ENCODE measurements at regions not wholly inside any gene's neighbourhood (a gene's known extent, or its start where the extent isn't known, plus 50 kb on each side); places are given as distances from the start of the nearest gene placed in this dataset.
A peak's percentile ranks its signal among the peaks of the same experiment; 100 is the strongest.

GRCh38 chr20:24782801-24783630 lies 166.1 kb upstream of the CST7 start:
- H3K4me1 Mint-ChIP-seq: no peaks in the 10 kb centered on the region
- no peaks in the 10 kb centered on the region for H3K27me3 ChIP-seq (ENCODE audit: control insufficient read depth, insufficient read depth, low read length)

DNA sequence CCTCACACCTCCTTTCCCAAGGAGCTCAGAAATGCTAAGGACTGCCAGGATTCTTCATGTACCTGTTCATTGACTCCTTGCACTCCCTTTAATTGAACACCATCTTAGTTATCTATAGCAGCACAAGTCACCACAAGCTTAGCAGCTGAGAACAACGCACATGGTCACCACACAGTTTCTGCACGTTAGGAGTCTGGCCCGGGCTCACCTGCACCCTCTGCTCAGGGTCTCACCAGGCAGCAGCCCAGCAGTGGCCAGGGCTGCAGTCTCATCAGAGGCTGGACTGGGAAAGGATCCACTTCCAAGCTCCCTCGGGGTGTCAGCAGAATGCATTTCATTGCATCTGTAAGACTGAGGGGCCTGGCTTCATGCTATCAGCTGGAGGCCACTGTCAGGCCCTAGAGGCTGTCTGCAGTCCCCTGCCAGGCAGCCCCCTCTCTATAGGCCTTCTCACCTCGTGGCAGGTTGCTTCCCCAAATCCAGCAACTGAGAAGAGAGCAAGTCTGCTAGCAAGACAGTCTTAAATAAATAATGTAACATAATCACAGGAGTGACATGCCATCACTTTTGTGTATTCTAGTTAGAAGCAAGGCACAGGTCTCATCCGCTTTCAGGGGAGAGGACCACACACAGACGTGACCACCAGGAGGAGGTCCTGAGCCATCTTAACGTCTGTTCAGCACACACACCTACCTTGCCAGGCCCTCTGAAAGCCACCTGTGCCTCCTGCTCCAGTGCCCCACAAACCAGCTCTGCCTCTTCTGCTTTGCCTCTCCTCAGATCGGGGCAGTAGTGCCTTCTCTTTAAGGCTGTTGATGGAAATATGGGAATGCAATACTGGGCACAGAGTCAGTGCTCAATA lies 165.2 kb upstream of the CST7 start:
- no peaks in the 10 kb centered on the region for H3K36me3 ChIP-seq (ENCODE audit: control insufficient read depth, insufficient read depth, low read length)
- Mint-ChIP-seq H3K9me3 (peaks cover 0 to 2% (median 0%) of the 10 kb centered on the region in 7 donors), H3K27me3 (peaks cover 11% of the 10 kb centered on the region), H3K27ac (peak overlapping the region in 1 of 3 donors; percentile 26), H3K4me1 (no peaks in the 10 kb centered on the region), H3K36me3 (no peaks in the 10 kb centered on the region), H3K4me3 (no peak overlapping the region)
- no peaks in the 10 kb centered on the region for H3K27me3 ChIP-seq (ENCODE audit: control insufficient read depth, insufficient read depth, low read length)
- no peak for ATAC-seq (ENCODE audit: low read depth in 2 of 2)
- peak in 1 of 3 donors; percentile 5 for DNase-seq
- H3K4me3 ChIP-seq (ENCODE audit: low read depth, low read length): no peak overlapping the region
- H3K27ac ChIP-seq (ENCODE audit: insufficient read depth, low read length, poor library complexity, severe bottlenecking): no peak overlapping the region
- H3K9me3 ChIP-seq (ENCODE audit: control insufficient read depth in 2 of 2, low read length in 2 of 2): no peaks in the 10 kb centered on the region
- no peaks in the 10 kb centered on the region for H3K4me1 ChIP-seq (ENCODE audit: control insufficient read depth, insufficient read depth, low read length, poor library complexity, severe bottlenecking)

More at GRCh38 chr20:24782801-24783630, 166.1 kb upstream of the CST7 start:
- DNase-seq (no peak), ATAC-seq (ENCODE audit: low read depth in 2 of 2) (no peak)
- H3K4me3 Mint-ChIP-seq: no peak overlapping the region
- peaks cover 8% of the 10 kb centered on the region for H3K27me3 Mint-ChIP-seq
- Histone ChIP-seq H3K4me3 (ENCODE audit: low read depth, low read length) (no peak overlapping the region), H3K9me3 (ENCODE audit: control insufficient read depth in 2 of 2, low read length in 2 of 2) (no peaks in the 10 kb centered on the region), H3K4me1 (ENCODE audit: control insufficient read depth, insufficient read depth, low read length, poor library complexity, severe bottlenecking) (no peaks in the 10 kb centered on the region), H3K36me3 (ENCODE audit: control insufficient read depth, insufficient read depth, low read length) (no peaks in the 10 kb centered on the region), H3K27ac (ENCODE audit: insufficient read depth, low read length, poor library complexity, severe bottlenecking) (no peak overlapping the region)
- H3K9me3 Mint-ChIP-seq: peaks cover 0 to 2% (median 0%) of the 10 kb centered on the region in 7 donors
- H3K27ac Mint-ChIP-seq: no peak overlapping the region
- no peaks in the 10 kb centered on the region for H3K36me3 Mint-ChIP-seq

DNA sequence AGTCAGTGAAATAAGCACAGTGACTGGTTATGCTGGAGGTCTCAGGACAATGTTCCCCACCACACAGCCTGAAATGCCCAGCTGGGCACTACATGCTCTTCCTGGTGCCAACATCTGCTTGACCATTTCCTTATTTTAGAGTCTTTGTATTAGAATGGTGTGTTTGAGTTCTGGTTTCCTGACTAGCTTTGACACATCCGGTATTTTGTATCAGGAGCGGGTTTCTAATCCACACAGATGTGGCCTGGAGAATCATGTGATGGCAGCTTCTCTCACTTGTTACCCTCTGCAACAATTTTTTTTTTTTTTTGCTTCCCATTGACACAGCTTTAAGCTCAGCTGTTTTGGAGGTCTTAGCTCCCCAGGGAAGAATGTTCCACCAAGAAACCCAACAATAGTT lies 164.5 kb upstream of the CST7 start:
- Histone ChIP-seq H3K4me1 (ENCODE audit: control insufficient read depth, insufficient read depth, low read length, poor library complexity, severe bottlenecking) (no peaks in the 10 kb centered on the region), H3K4me3 (ENCODE audit: low read depth, low read length) (no peak overlapping the region), H3K27ac (ENCODE audit: insufficient read depth, low read length, poor library complexity, severe bottlenecking) (no peak overlapping the region), H3K9me3 (ENCODE audit: control insufficient read depth in 2 of 2, low read length in 2 of 2) (no peaks in the 10 kb centered on the region), H3K27me3 (ENCODE audit: control insufficient read depth, insufficient read depth, low read length) (no peaks in the 10 kb centered on the region), H3K36me3 (ENCODE audit: control insufficient read depth, insufficient read depth, low read length) (no peaks in the 10 kb centered on the region)
- Mint-ChIP-seq H3K36me3 (no peaks in the 10 kb centered on the region), H3K4me1 (no peaks in the 10 kb centered on the region), H3K27ac (no peak overlapping the region), H3K27me3 (peaks cover 12% of the 10 kb centered on the region), H3K4me3 (no peak overlapping the region), H3K9me3 (peaks cover 0 to 2% (median 0%) of the 10 kb centered on the region in 7 donors)
- ATAC-seq (ENCODE audit: low read depth in 2 of 2) (no peak), DNase-seq (no peak)

GRCh38 chr20:24785141-24786110 lies 163.6 kb upstream of the CST7 start:
- Mint-ChIP-seq H3K4me3 (no peak overlapping the region), H3K9me3 (peaks cover 0 to 2% (median 0%) of the 10 kb centered on the region in 7 donors), H3K4me1 (no peaks in the 10 kb centered on the region), H3K36me3 (no peaks in the 10 kb centered on the region), H3K27me3 (peaks cover 12% of the 10 kb centered on the region), H3K27ac (no peak overlapping the region)
- H3K27ac ChIP-seq (ENCODE audit: insufficient read depth, low read length, poor library complexity, severe bottlenecking): no peak overlapping the region
- no peaks in the 10 kb centered on the region for H3K36me3 ChIP-seq (ENCODE audit: control insufficient read depth, insufficient read depth, low read length)
- H3K4me3 ChIP-seq (ENCODE audit: low read depth, low read length): no peak overlapping the region
- H3K9me3 ChIP-seq (ENCODE audit: control insufficient read depth in 2 of 2, low read length in 2 of 2): no peaks in the 10 kb centered on the region
- DNase-seq (no peak), ATAC-seq (ENCODE audit: low read depth in 2 of 2) (no peak)
- H3K27me3 ChIP-seq (ENCODE audit: control insufficient read depth, insufficient read depth, low read length): no peaks in the 10 kb centered on the region
- H3K4me1 ChIP-seq (ENCODE audit: control insufficient read depth, insufficient read depth, low read length, poor library complexity, severe bottlenecking): no peaks in the 10 kb centered on the region

- no peaks in the 10 kb centered on the region for H3K36me3 ChIP-seq (ENCODE audit: control insufficient read depth, insufficient read depth, low read length)
- H3K9me3 ChIP-seq (ENCODE audit: control insufficient read depth in 2 of 2, low read length in 2 of 2): no peaks in the 10 kb centered on the region
- Mint-ChIP-seq H3K4me1 (no peaks in the 10 kb centered on the region), H3K27me3 (peaks cover 13% of the 10 kb centered on the region), H3K36me3 (no peaks in the 10 kb centered on the region), H3K4me3 (no peak overlapping the region), H3K9me3 (peaks cover 0 to 2% (median 0%) of the 10 kb centered on the region in 7 donors), H3K27ac (no peak overlapping the region)
- H3K4me3 ChIP-seq (ENCODE audit: low read depth, low read length): no peak overlapping the region
- ATAC-seq (ENCODE audit: low read depth in 2 of 2): no peak
- no peaks in the 10 kb centered on the region for H3K4me1 ChIP-seq (ENCODE audit: control insufficient read depth, insufficient read depth, low read length, poor library complexity, severe bottlenecking)
- DNase-seq: no peak
- H3K27me3 ChIP-seq (ENCODE audit: control insufficient read depth, insufficient read depth, low read length): no peaks in the 10 kb centered on the region
- no peak overlapping the region for H3K27ac ChIP-seq (ENCODE audit: insufficient read depth, low read length, poor library complexity, severe bottlenecking)
Measured at GRCh38 chr20:24786111-24786495, 163.0 kb upstream of the CST7 start.

DNA sequence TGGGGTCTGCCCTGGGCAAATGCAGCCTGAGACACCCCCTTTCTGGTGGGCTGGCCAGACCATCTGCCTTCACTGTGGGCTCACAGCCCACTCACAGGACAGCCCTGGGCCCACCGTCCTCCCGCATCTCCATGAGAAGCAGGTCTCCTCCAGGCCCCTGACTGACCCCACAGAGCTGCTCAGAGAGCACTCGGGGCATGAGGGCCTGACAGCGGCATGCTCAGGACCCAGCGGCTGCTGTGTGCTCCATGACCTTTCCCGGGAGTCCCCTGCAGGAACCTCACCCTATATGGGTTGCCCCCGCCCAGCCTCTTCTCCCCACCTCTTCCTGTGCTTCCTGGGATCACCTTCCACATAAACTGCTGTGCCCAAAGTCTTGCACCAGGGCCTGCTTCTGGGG lies 162.4 kb upstream of the CST7 start:
- H3K27me3 ChIP-seq (ENCODE audit: control insufficient read depth, insufficient read depth, low read length): no peaks in the 10 kb centered on the region
- Mint-ChIP-seq H3K27ac (no peak overlapping the region), H3K4me3 (no peak overlapping the region), H3K27me3 (peaks cover 17% of the 10 kb centered on the region), H3K36me3 (no peaks in the 10 kb centered on the region), H3K9me3 (peaks cover 0 to 4% (median 0%) of the 10 kb centered on the region in 7 donors), H3K4me1 (no peaks in the 10 kb centered on the region)
- no peak overlapping the region for H3K27ac ChIP-seq (ENCODE audit: insufficient read depth, low read length, poor library complexity, severe bottlenecking)
- DNase-seq (no peak), ATAC-seq (ENCODE audit: low read depth in 2 of 2) (no peak)
- H3K4me1 ChIP-seq (ENCODE audit: control insufficient read depth, insufficient read depth, low read length, poor library complexity, severe bottlenecking): no peaks in the 10 kb centered on the region
- H3K9me3 ChIP-seq (ENCODE audit: control insufficient read depth in 2 of 2, low read length in 2 of 2): no peaks in the 10 kb centered on the region
- no peaks in the 10 kb centered on the region for H3K36me3 ChIP-seq (ENCODE audit: control insufficient read depth, insufficient read depth, low read length)
- H3K4me3 ChIP-seq (ENCODE audit: low read depth, low read length): no peak overlapping the region

DNA sequence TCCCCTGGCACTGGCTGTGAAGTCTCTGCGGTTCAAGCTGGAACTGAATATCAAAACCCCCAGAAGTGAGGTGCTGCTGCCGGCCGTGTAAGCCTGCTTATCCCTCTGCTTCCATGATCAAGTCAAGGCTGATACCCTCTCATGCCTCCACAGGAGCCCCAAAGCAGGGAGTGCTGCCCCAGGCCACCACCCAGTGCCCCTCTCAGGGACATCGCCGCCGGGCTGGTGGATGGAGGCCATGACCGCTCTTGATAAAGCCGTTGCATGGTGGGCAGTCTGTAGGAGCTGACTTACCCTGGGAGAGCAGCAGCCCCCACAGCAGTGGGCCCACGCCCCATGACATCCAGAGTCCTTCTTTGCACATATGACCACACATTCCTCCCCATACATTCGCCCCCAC lies 162.0 kb upstream of the CST7 start:
- Histone ChIP-seq H3K4me3 (ENCODE audit: low read depth, low read length) (no peak overlapping the region), H3K4me1 (ENCODE audit: control insufficient read depth, insufficient read depth, low read length, poor library complexity, severe bottlenecking) (no peaks in the 10 kb centered on the region), H3K36me3 (ENCODE audit: control insufficient read depth, insufficient read depth, low read length) (no peaks in the 10 kb centered on the region), H3K27ac (ENCODE audit: insufficient read depth, low read length, poor library complexity, severe bottlenecking) (no peak overlapping the region), H3K27me3 (ENCODE audit: control insufficient read depth, insufficient read depth, low read length) (no peaks in the 10 kb centered on the region), H3K9me3 (ENCODE audit: control insufficient read depth in 2 of 2, low read length in 2 of 2) (no peaks in the 10 kb centered on the region)
- no peak overlapping the region for H3K27ac Mint-ChIP-seq
- DNase-seq (no peak), ATAC-seq (ENCODE audit: low read depth in 2 of 2) (no peak)
- H3K4me3 Mint-ChIP-seq: no peak overlapping the region
- H3K36me3 Mint-ChIP-seq: no peaks in the 10 kb centered on the region
- H3K9me3 Mint-ChIP-seq: peaks cover 0 to 4% (median 0%) of the 10 kb centered on the region in 7 donors
- no peaks in the 10 kb centered on the region for H3K4me1 Mint-ChIP-seq
- peaks cover 17% of the 10 kb centered on the region for H3K27me3 Mint-ChIP-seq
